NCI-H69 (cell line): ENCODE measurements at regions not wholly inside any gene's neighbourhood (a gene's known extent, or its start where the extent isn't known, plus 50 kb on each side); places are given as distances from the start of the nearest gene placed in this dataset.

ENCODE experiments used
- DNase-seq: peaks from one replicate; lab custom pipeline; 2025; lab: John Stamatoyannopoulos, UW

DNA sequence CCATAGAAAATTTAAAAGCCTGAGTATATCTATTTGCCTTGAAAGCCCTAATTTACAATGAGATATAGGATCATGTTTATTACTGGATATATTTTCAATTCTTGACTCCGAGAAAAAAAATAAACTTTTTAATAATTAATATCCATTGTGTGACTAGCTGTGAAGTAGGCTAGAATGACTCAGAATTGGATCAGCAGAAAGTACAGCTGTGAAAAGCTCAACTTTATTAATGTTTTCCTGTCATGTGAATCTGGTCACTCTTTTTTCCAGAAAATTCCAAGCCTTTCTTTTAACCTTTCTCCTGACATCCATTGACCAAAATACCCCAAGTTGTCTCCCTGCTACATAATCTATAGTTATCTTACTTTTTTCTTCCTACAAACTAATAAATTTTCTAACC is 171.8 kb upstream of the PACRGL start:
- no peak for DNase-seq

DNA sequence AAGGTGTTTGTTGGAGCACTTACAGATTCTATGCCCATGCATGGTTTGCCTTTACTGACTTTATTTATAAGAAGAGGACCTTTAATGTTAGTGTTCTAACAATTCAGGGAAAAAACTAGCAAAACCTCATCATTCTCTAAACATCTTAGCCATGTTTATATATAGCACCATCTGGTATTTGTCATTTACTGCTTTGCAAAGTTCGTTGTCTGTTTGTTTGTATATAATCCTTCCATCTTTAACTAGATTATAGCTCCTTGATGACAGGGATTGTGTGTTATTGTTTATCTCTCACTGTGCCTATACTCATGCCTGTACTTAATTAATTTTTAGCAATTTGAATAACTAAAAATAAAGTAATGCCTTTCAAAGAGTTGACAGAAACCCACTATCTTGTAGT is 170.6 kb upstream of the PACRGL start:
- DNase-seq, result no peak

GRCh38 chr4:20532116-20532790 is 168.0 kb upstream of the PACRGL start:
- peak; percentile 4 for DNase-seq

- DNase-seq, result no peak
Observed at GRCh38 chr4:20532871-20533870, 167.1 kb upstream of the PACRGL start.

DNA sequence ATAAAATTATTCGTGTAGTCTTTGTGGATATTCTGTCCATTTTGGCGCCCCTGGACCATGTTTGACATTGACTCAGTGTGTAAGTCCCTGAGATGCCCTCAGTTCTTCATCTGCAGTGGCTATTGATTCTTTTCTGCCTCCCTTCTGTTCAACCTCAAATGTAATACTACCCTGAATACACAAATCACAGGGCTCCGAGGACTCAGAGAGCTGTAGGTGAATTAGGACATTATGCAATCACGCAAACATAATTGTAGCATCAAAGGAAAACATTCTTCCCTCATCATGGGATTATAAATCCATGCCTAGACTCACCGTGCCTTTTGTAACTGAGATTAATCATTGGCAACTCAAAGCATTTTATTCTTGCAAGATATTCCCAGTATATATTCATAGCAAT is 161.4 kb upstream of the PACRGL start:
- DNase-seq, result peak; percentile 85

- peak; percentile 5 for DNase-seq
Observed at GRCh38 chr4:20543131-20543530, 157.1 kb upstream of the PACRGL start.

DNA sequence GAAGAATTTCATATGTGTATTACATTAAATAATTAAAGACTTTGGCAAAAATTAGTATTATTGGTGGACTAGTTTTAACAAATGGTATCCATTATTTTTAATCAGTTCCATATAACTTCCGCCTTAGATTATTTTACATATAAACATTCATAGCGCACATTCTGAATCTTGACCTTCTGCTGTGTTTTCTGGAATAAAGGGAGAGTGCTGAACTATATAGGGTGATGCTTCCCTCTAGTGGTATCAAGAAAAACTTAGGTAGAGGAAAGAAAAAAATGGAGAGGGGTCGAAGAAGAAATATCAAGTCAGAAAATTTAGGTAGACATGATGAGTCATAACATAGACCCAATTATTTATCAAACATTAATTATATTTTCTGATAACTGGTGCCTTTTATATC is 155.6 kb upstream of the PACRGL start:
- peak; percentile 49 for DNase-seq

GRCh38 chr4:20552004-20552403 is 148.3 kb upstream of the PACRGL start:
- no peak for DNase-seq

DNA sequence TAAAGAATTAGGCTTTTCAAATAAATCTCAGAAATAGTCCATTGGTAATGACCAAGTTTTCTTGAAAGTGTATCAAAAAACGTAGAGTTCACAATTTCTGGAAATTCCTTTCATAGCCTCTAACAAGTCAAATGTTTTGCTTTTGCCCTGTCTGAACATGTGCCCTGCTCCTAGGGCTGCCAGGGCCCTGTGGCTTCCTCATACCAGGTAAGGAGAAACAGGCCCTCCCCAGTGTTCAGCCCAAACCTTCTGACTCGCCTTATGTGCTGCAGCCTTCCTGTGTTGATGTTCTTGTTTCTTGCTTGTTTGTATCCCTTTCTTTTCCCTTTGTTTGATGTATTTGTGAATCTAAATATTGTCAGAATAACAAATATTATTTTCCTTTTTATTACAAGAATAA is 146.1 kb upstream of the PACRGL start:
- DNase-seq, result no peak

DNA sequence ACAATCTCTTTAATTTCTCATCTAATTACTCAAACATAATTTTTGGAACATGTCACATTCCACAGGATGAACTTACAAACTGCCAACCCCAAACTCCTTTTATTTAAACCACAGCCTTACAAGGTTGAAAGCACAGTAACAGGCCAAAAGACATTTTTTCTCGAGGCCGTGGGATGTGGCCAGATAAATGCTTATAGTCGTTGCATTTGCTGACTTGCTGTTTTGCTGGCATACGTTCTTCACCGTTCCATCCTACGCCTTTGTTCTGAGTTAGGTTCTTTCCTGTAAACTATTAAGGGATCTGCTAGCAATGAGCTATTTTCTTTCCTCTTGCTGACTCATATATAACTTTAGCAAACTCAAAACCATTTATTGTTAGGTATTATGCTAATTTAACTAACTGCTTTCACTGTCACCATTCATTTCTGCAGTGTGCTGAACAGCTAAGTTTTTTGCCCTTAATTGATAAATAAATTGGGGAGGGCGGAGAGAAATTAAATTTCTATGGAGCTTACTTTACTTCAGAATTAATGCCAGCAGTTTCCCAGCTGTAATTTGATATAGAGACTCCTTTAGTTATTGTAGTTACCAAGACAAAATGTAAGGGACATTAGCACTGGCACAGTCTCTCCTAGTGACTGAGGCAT is 135.1 kb upstream of the PACRGL start:
- no peak for DNase-seq

GRCh38 chr4:20570981-20571715 is 129.1 kb upstream of the PACRGL start:
- DNase-seq, result no peak

DNA sequence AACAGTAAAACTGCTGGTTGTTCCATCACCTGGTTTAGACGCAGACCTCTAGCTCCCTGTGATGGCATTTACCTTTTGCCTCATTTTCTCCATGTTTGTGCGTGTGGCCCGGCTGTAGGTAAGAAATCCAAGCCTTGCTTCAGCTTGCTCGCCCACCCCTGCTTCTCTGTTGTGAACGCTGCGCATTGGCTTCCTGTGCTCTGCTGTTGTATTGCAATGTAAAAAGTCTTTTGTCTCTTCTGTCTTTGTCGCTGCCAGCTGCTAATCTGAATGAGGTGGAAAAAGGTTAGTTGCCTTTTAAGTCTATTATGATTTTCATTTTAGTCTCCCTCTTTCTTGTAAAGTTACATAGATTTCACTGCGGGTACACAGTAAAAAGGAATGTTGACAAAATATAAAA is 127.3 kb upstream of the PACRGL start:
- DNase-seq, result no peak

DNA sequence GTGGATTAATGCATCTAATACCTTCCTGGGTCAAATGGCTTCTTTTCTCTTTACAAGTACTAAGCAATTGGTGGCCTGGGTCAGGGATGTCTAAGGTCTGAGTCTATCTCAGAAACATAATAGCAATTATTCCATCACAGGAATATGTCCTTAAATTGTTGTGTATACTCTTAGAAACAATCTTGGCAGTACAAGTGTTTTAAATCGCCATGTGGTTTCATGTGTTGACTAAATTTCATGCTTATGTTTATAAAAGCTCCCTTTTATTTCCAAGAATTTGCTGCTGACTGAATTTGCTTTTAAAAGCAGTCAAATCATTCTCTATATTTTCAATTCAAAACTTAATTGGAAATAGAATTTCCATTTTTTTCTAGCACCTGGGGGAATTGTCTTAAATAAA is 125.3 kb upstream of the PACRGL start:
- DNase-seq, result no peak

DNA sequence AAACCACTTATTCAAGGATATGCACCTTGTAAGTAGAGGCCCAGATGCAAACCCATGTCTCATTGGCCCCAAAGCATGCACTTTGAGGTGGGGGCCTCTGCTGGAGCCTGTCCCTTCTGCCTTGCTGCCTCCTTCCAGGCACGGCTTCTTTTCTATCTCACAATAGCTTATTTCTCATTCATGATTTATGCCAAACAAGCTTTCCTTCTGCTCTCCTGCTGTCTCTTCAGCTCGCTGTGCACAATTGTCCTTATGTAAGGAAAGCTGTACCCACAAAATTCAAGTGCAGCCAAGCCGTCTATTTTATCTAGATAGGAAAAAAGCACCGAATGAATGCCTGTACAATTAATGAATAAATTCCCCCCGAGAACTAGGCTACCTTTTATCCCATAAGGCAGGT is 124.8 kb upstream of the PACRGL start:
- no peak for DNase-seq

DNA sequence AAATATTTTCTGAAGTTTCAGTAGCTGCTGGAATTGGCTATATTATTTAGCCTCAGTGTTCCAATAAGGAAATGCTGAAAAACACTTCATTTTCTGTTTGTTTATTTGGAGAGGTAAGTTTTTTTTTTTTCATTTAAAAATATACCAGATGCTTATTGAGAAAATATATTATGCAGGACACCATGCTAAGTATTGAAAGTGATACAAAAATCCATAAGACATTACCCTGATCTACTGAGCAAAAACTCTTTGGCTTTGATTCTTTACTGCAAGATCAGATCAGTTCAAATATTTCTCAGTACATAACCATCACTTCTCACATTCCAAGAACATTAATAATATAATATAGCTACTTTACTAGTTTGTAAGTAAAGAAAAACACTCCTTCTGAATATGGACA is 123.4 kb upstream of the PACRGL start:
- DNase-seq, result no peak

DNA sequence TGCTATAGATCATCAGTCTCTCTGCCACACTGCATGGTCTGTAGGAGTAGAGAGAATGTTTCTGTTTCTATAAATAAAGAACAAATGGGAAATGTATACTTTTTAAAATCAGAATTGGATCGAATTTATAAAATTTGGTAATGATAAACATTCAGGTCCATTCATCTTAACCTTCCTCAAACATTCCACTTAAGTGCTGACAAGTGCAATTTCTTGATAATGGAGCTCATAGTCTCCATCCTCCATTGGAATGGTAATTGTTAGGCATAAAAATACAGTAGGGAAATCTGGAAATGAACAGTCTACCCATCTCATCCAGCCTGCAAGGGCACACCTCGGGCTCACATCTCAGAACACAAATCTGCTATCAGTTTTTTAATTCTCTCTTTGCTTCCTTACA is 122.6 kb upstream of the PACRGL start:
- DNase-seq, result no peak

GRCh38 chr4:20580907-20581306 is 119.4 kb upstream of the PACRGL start:
- no peak for DNase-seq

DNA sequence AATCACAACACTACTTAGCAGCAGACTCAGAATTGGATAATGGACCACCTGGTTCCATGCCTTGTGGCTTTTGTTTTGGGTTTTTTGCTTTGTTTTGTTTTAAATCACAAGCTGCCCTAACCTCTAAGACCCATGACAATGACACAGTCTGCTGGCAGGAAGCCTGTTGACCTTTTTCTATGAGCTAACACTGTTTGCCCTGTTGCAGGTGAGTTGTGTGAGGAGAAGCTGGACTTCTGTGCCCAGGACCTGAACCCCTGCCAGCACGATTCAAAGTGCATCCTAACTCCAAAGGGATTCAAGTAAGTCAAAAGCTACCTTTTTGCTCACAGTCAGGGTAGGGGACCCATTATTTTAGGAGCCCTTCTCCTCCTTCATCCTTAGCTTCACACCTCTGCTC is 110.8 kb upstream of the PACRGL start:
- DNase-seq, result peak; percentile 73

DNA sequence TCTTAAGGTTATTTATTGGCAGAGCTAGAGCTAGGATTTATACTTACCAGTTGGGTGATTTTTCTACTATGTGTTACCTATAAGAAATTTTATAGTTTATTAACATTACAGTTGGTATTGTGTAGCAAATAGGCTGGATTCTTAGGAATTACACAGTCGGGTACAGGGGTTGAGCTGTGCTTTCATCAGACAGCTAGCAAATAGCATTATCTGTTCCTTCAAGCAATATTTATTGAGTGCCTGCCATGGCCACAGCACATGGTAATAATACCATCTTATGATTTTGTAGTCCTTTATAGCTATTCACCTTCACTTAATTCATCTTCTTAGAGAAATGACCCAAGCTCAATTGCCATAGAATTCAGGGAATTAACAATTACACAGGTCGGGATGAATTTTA is 109.4 kb upstream of the PACRGL start:
- no peak for DNase-seq

- DNase-seq, result no peak
Observed at GRCh38 chr4:20591571-20591970, 108.7 kb upstream of the PACRGL start.

GRCh38 chr4:20592013-20592412 is 108.2 kb upstream of the PACRGL start:
- DNase-seq, result no peak

DNA sequence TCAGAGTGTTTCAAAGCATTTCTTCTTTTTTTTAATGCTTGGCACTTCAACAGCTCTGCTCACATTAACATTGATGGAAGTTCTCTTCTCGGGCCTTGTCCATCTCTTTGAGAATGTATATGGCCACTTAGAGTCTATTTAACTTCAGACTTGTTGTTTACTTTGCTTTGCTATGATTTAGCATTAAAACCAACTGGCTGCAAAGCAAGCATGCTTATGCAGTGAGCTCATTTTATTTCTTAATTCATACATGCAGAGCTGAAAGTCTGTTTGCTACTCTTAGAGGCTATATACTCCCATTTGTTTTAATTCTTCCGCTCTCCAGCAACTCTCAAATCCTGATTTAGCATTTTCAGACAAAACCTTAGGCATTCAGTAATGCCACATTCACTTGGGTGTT is 107.6 kb upstream of the PACRGL start:
- no peak for DNase-seq
